A673 (cell line): ENCODE measurements at regions not wholly inside any gene's neighbourhood (a gene's known extent, or its start where the extent isn't known, plus 50 kb on each side); places are given as distances from the start of the nearest gene placed in this dataset.
"Not testable (repeated sequence)": the region's sequence is repeated elsewhere in the genome, so short reads cannot be mapped to it uniquely, and the experiment has no call there.

Experiments
- BruUV-seq: library from RNA; stranded (reverse); fragments of 400-500 nt; replicated peaks from 2 replicates; lab custom pipeline; 2021; lab: Mats Ljungman, UMichigan
- CTCF ChIA-PET: fragments of 300-600 bp; sonication (Branson Sonifier 250); formaldehyde crosslinking; loops from one replicate; lab custom pipeline; 2022; ENCODE audit warnings: antibody characterized with exemption; lab: Charles Lee
- POLR2A ChIA-PET: fragments of 300-600 bp; sonication (Branson Sonifier 250); formaldehyde crosslinking; loops from one replicate; lab custom pipeline; 2022; ENCODE audit warnings: antibody characterized with exemption; ENCODE audit not compliant: low non-redundant PET; lab: Charles Lee
- DNase-seq: peaks from one replicate; pipeline ENCODE4 v3.0.0-alpha.2; 2015; ENCODE audit warnings: low spot score
- H3K27ac ChIP-seq: fragments of 200-600 bp; sonication (generic); 2 replicates; pipeline ENCODE4 v1.5.1; 2016; ENCODE audit warnings: mixed run types, low read depth, mild to moderate bottlenecking, mixed read lengths, antibody characterized with exemption, low read length; ENCODE audit not compliant: poor library complexity, severe bottlenecking
- H3K27me3 ChIP-seq: fragments of 200-600 bp; sonication (generic); replicated peaks from 2 replicates; pipeline ENCODE4 v1.6.1; 2017; ENCODE audit warnings: mixed run types, low read depth, mild to moderate bottlenecking, mixed read lengths, antibody characterized with exemption, low read length; ENCODE audit not compliant: insufficient read depth, poor library complexity
- H3K36me3 ChIP-seq: fragments of 200-600 bp; sonication (generic); 2 replicates; pipeline ENCODE4 v1.6.1; 2016; ENCODE audit warnings: mixed run types, mild to moderate bottlenecking, mixed read lengths, antibody characterized with exemption, low read length; ENCODE audit not compliant: insufficient read depth, poor library complexity, severe bottlenecking
- H3K4me1 ChIP-seq: fragments of 200-600 bp; sonication (generic); 2 replicates; pipeline ENCODE4 v1.6.1; 2017; ENCODE audit warnings: mixed run types, mild to moderate bottlenecking, mixed read lengths, antibody characterized with exemption, low read length; ENCODE audit not compliant: insufficient read depth, poor library complexity, severe bottlenecking
- H3K4me3 ChIP-seq: fragments of 200-600 bp; sonication (generic); 2 replicates; pipeline ENCODE4 v1.5.1; 2016; ENCODE audit warnings: low read depth, mixed run types, mild to moderate bottlenecking, mixed read lengths, low read length; ENCODE audit not compliant: poor library complexity, severe bottlenecking
- H3K9me3 ChIP-seq: fragments of 200-600 bp; sonication (generic); 2 replicates; pipeline ENCODE4 v1.6.1; 2016; ENCODE audit warnings: mixed run types, low read depth, mild to moderate bottlenecking, mixed read lengths, antibody characterized with exemption, low read length; ENCODE audit not compliant: poor library complexity, severe bottlenecking
- EZH2 ChIP-seq: fragments of 200-600 bp; sonication (generic); IDR thresholded peaks from 2 replicates; pipeline ENCODE4 v1.6.1; 2017; ENCODE audit warnings: borderline replicate concordance, low read depth, mild to moderate bottlenecking, mixed read lengths, antibody characterized with exemption, low read length; ENCODE audit not compliant: poor library complexity, severe bottlenecking
- intact Hi-C: fragments of 100-400 bp; cut with micrococcal nuclease; formaldehyde crosslinking; loops from one replicate; pipeline ENCODE4 v1.10.0; 2022; ENCODE audit not compliant: unreplicated experiment
- TF ChIP-seq, protein P1 (sequence below): fragments of 300-800, 200-600 bp; sonication (generic); conservative IDR thresholded peaks from 2 replicates; pipeline ENCODE4 v1.5.1; 2017; ENCODE audit warnings: low read depth, mild to moderate bottlenecking, antibody characterized with exemption, low read length, moderate library complexity, mixed read lengths

DNA sequence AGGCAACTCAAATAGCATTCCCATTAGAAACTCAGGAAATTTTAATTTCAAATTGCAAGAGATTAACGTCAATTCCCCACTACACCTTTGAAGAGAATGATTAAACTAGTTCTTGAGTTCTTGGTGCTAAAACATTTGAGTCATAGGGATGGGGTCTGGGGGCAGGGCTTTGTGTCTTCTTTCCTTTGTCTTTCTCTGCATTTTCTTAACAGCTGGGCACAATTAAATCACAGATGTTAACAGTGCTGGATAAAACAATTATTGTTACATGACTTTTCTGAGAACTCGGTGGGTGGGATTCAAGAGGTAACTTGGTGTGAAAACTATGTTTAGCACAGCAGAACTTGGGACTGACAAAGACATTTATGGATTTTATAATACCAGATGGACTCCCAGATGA is 351.9 kb upstream of the TNC start:
- intact Hi-C loops = no loop called here

DNA sequence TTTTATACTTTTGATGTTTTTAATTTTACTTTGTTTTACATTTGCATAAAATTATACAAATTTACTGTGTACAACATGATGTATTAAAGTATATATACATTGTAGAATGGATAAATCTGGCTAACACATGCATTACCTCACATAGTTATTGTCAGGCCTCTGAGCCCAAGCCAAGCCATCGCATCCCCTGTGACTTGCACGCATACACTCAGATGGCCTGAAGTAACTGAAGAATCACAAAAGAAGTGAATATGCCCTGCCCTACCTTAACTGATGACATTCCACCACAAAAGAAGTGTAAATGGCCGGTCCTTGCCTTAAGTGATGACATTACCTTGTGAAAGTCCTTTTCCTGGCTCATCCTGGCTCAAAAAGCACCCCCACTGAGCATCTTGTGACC is 355.1 kb upstream of the TNC start:
- DNase-seq, H3K27ac ChIP-seq, intact Hi-C loops, CTCF ChIA-PET, H3K27me3 ChIP-seq, POLR2A ChIA-PET, H3K4me3 ChIP-seq, H3K9me3 ChIP-seq, BruUV-seq, H3K4me1 ChIP-seq, H3K36me3 ChIP-seq: not testable (repeated sequence)

More for the DNA sequence above, 351.9 kb upstream of the TNC start:
- no peak overlapping the region for H3K27ac ChIP-seq
- no peaks in the 10 kb centered on the region for H3K9me3 ChIP-seq
- no peak for TF ChIP-seq EZH2
- TF ChIP-seq, protein P1, sequence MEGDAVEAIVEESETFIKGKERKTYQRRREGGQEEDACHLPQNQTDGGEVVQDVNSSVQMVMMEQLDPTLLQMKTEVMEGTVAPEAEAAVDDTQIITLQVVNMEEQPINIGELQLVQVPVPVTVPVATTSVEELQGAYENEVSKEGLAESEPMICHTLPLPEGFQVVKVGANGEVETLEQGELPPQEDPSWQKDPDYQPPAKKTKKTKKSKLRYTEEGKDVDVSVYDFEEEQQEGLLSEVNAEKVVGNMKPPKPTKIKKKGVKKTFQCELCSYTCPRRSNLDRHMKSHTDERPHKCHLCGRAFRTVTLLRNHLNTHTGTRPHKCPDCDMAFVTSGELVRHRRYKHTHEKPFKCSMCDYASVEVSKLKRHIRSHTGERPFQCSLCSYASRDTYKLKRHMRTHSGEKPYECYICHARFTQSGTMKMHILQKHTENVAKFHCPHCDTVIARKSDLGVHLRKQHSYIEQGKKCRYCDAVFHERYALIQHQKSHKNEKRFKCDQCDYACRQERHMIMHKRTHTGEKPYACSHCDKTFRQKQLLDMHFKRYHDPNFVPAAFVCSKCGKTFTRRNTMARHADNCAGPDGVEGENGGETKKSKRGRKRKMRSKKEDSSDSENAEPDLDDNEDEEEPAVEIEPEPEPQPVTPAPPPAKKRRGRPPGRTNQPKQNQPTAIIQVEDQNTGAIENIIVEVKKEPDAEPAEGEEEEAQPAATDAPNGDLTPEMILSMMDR = no peak
- ChIA-PET POLR2A (no interaction called here), CTCF (no interaction called here)
- BruUV-seq = no TSS peak
- no peaks in the 10 kb centered on the region for H3K36me3 ChIP-seq
- no peaks in the 10 kb centered on the region for H3K27me3 ChIP-seq
- no peaks in the 10 kb centered on the region for H3K4me1 ChIP-seq
- no peak overlapping the region for H3K4me3 ChIP-seq
- no peak for DNase-seq

DNA sequence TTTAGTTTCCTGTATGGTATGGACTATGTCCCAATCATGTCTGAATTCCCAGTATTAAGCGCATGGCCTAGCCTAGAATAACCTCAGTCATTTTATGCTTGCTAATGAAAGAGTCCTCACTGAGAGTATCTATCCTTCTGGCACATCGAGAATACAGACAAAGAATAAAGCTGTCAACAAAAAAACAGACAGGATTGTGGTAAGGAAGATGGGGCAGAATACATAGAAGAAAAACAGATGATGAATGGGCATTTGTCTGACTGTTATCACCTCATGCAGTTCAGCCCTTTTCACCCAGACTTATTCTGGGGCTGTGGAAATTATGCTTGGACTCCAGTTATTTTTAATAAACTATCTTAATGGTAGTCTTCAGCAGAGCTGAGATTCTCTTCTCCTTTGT is 363.8 kb upstream of the TNC start:
- H3K4me1 ChIP-seq = no peaks in the 10 kb centered on the region
- ChIA-PET POLR2A (no interaction called here), CTCF (no interaction called here)
- BruUV-seq = no TSS peak
- no peak for TF ChIP-seq EZH2
- TF ChIP-seq, protein P1 = no peak
- H3K27me3 ChIP-seq = no peaks in the 10 kb centered on the region
- no peak overlapping the region for H3K27ac ChIP-seq
- H3K4me3 ChIP-seq = no peak overlapping the region
- no peaks in the 10 kb centered on the region for H3K9me3 ChIP-seq
- no peak for DNase-seq
- intact Hi-C loops = no loop called here
- no peaks in the 10 kb centered on the region for H3K36me3 ChIP-seq

DNA sequence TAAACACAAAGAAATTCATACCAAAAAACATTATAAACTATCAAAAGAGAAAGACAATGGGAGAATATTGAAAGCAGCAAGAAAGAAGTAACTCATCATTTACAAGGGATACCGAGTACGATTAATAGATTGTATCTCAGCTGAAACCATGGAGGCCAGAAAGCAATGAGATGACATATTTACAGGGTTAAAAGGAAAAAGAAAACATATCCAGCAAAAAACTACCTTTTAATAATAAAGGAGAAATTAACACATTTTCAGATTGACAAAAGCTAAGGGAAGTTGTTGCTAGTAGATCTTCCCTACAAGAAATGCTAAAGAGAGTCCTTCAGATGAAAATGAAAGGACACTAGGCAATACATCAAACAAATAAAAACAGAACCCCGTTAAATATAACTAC is 364.8 kb upstream of the TNC start:
- no TSS peak for BruUV-seq
- Histone ChIP-seq H3K4me3 (no peak overlapping the region), H3K27ac (no peak overlapping the region), H3K36me3 (no peaks in the 10 kb centered on the region), H3K9me3 (no peaks in the 10 kb centered on the region), H3K27me3 (no peaks in the 10 kb centered on the region), H3K4me1 (no peaks in the 10 kb centered on the region)
- CTCF ChIA-PET = no interaction called here
- no peak for DNase-seq
- intact Hi-C loops = no loop called here
- POLR2A ChIA-PET = interaction anchor here (0.6 kb wide), 1 partner anchor 666 kb away, joined by 3 read pairs; no protein-coding TSS in a partner anchor
- no peak for TF ChIP-seq EZH2
- TF ChIP-seq, protein P1 = no peak
